NAMALWA (cell line): ENCODE measurements at regions not wholly inside any gene's neighbourhood (a gene's known extent, or its start where the extent isn't known, plus 50 kb on each side); places are given as distances from the start of the nearest gene placed in this dataset.

ENCODE experiments used
- DNase-seq: peaks from one replicate; pipeline ENCODE4 v3.0.0-alpha.2; 2015; ENCODE audit warnings: low spot score

GRCh38 chr9:127553793-127554192 is 58.3 kb upstream of the STXBP1 start:
- DNase-seq = no peak

GRCh38 chr9:127554966-127555839 is 56.9 kb upstream of the STXBP1 start:
- no peak for DNase-seq

- DNase-seq = peak; percentile 37
These were observed 55.9 kb upstream of the STXBP1 start for GRCh38 chr9:127555840-127556820.

- DNase-seq = no peak
These were observed 55.2 kb upstream of the STXBP1 start for GRCh38 chr9:127556871-127557270.

- DNase-seq = no peak
These were observed 54.6 kb upstream of the STXBP1 start for GRCh38 chr9:127557466-127557869.

GRCh38 chr9:127557998-127558546 is 54.0 kb upstream of the STXBP1 start:
- no peak for DNase-seq

- no peak for DNase-seq
These were observed 53.4 kb upstream of the STXBP1 start for GRCh38 chr9:127558581-127559246.

- DNase-seq = no peak
These were observed 52.8 kb upstream of the STXBP1 start for GRCh38 chr9:127559247-127559680.

GRCh38 chr9:127561491-127562278 is 50.4 kb upstream of the STXBP1 start:
- DNase-seq = no peak
